ENCODE measurements at regions not wholly inside any gene's neighbourhood (a gene's known extent, or its start where the extent isn't known, plus 50 kb on each side); places are given as distances from the start of the nearest gene placed in this dataset.

DNA sequence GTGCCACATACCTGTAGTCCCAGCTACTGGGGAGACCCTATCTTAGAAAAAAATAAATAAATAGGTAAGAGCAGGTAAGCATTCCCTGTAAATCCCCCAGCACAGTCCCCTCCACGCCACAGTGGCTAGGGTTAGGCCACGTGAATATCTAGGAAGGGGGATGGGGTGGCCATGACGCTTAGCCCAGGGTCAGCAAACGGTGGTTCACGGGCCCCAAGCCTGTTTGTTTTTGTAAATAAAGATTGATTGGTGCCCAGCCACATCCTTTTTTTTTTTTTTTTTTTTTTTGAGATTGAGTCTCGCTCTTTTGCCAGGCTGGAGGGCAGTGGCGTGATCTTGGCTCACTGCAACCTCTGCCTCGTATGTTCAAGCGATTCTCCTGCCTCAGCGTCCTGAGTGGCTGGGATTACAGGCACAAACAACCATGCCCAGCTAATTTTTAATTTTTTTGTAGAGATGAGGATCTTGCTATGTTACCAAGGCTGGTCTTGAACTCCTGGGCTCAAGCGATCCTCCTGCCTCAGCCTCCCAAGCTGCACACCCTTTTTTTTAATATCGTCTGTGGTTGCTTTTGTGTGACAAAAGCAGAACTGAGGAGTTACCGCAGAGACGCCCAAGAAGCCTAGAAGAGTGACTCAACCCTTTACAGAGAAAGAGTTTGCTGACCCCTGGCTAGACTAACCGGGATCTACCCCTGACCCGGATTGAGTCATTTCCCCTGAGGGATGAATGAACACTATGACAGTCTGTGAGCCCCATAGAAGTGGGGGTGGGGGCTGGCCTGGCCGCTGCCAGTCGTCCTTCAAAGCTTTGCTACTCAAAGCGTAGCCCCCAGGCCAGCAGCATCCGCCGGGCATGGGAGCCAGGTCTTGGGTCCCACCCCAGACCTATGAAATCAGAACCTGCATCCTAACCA lies 113.7 kb upstream of the NCOR2 start:
- peak; percentile 84 for DNase-seq
- peaks cover 8% of the 10 kb centered on the region for H3K4me1 ChIP-seq (ENCODE audit: control insufficient read depth, insufficient read depth, low read length)

GRCh38 chr12:124679533-124680371 lies 112.3 kb upstream of the NCOR2 start:
- H3K36me3 Mint-ChIP-seq (ENCODE audit: low read depth), result no peaks in the 10 kb centered on the region
- Histone ChIP-seq H3K9ac (ENCODE audit: extremely low read depth, low read length, poor library complexity, severe bottlenecking) (no peak overlapping the region), H3K36me3 (ENCODE audit: control insufficient read depth, insufficient read depth, low read length) (no peaks in the 10 kb centered on the region), H3K4me1 (ENCODE audit: control insufficient read depth, insufficient read depth, low read length) (peaks cover 8% of the 10 kb centered on the region), H3K27ac (ENCODE audit: low read depth, low read length) (no peak overlapping the region), H3K27me3 (ENCODE audit: control insufficient read depth, insufficient read depth, low read length, poor library complexity, severe bottlenecking) (no peaks in the 10 kb centered on the region), H3K4me3 (ENCODE audit: low read length) (no peak overlapping the region), H3K9me3 (ENCODE audit: control insufficient read depth, low read length) (no peaks in the 10 kb centered on the region)
- no peak overlapping the region for H3K4me3 Mint-ChIP-seq
- peak overlapping the region; percentile 44 for H3K27ac Mint-ChIP-seq
- no peaks in the 10 kb centered on the region for H3K9me3 Mint-ChIP-seq
- TF ChIP-seq CTCF (conservative IDR thresholded peaks at IDR 0.05), result no peak
- peaks cover 23% of the 10 kb centered on the region for H3K4me1 Mint-ChIP-seq
- H3K27me3 Mint-ChIP-seq (ENCODE audit: insufficient read depth), result no peaks in the 10 kb centered on the region
- DNase-seq, result no peak
- 87 to 90% methylated on average over 11 to 17 of the region's 17 CpGs for WGBS, 2 experiments (ENCODE audit: insufficient coverage in 1 of 2, insufficient read length in 1 of 2)

More for the DNA sequence above, 113.7 kb upstream of the NCOR2 start:
- Histone ChIP-seq H3K27me3 (ENCODE audit: control insufficient read depth, insufficient read depth, low read length, poor library complexity, severe bottlenecking) (no peaks in the 10 kb centered on the region), H3K9me3 (ENCODE audit: control insufficient read depth, low read length) (no peaks in the 10 kb centered on the region), H3K36me3 (ENCODE audit: control insufficient read depth, insufficient read depth, low read length) (no peaks in the 10 kb centered on the region), H3K9ac (ENCODE audit: extremely low read depth, low read length, poor library complexity, severe bottlenecking) (no peak overlapping the region), H3K27ac (ENCODE audit: low read depth, low read length) (peak overlapping the region; percentile 44), H3K4me3 (ENCODE audit: low read length) (no peak overlapping the region)
- Mint-ChIP-seq H3K4me1 (peaks cover 30% of the 10 kb centered on the region), H3K27ac (peak overlapping the region; percentile 74), H3K36me3 (ENCODE audit: low read depth) (no peaks in the 10 kb centered on the region), H3K27me3 (ENCODE audit: insufficient read depth) (no peaks in the 10 kb centered on the region), H3K9me3 (no peaks in the 10 kb centered on the region), H3K4me3 (no peak overlapping the region)
- TF ChIP-seq CTCF (conservative IDR thresholded peaks at IDR 0.05), result peak; percentile 68
- 52 to 78% methylated on average over 8 to 21 of the region's 21 CpGs for WGBS, 2 experiments (ENCODE audit: insufficient coverage in 1 of 2, insufficient read length in 1 of 2)

DNA sequence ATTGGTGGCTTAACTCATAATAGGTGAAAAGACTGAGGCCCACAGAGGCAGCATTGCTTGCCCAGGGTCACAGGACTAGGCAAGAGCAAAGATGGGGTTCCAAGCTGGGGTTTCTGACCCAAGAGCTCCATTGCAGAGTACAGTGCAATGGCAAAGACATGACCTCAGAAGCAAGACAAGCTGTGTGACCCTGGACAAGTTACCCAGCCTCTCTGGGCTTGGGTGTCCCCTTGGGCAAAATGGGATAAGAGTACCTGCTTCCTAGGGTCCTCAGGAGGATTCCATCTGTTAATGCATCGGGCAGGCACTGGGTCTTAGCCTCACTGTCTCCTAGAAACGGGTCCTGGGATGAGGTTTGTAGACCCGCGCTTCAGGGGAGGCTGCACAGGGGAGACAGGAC lies 111.6 kb upstream of the NCOR2 start:
- no peak for TF ChIP-seq CTCF (conservative IDR thresholded peaks at IDR 0.05)
- no peak overlapping the region for H3K4me3 ChIP-seq (ENCODE audit: low read length)
- no peaks in the 10 kb centered on the region for H3K9me3 ChIP-seq (ENCODE audit: control insufficient read depth, low read length)
- WGBS, 2 experiments (ENCODE audit: insufficient coverage in 1 of 2, insufficient read length in 1 of 2), result 80 to 86% methylated on average over 4 of the region's 4 CpGs
- H3K36me3 ChIP-seq (ENCODE audit: control insufficient read depth, insufficient read depth, low read length), result no peaks in the 10 kb centered on the region
- Mint-ChIP-seq H3K27me3 (ENCODE audit: insufficient read depth) (no peaks in the 10 kb centered on the region), H3K27ac (no peak overlapping the region), H3K9me3 (no peaks in the 10 kb centered on the region), H3K4me1 (peaks cover 21% of the 10 kb centered on the region), H3K36me3 (ENCODE audit: low read depth) (no peaks in the 10 kb centered on the region), H3K4me3 (no peak overlapping the region)
- H3K27ac ChIP-seq (ENCODE audit: low read depth, low read length), result peak overlapping the region; percentile 18
- no peak for DNase-seq
- no peaks in the 10 kb centered on the region for H3K27me3 ChIP-seq (ENCODE audit: control insufficient read depth, insufficient read depth, low read length, poor library complexity, severe bottlenecking)
- H3K9ac ChIP-seq (ENCODE audit: extremely low read depth, low read length, poor library complexity, severe bottlenecking), result no peak overlapping the region
- H3K4me1 ChIP-seq (ENCODE audit: control insufficient read depth, insufficient read depth, low read length), result peaks cover 8% of the 10 kb centered on the region

Data from endodermal cell (in vitro differentiated cells).